ENCODE measurements at regions not wholly inside any gene's neighbourhood (a gene's known extent, or its start where the extent isn't known, plus 50 kb on each side); places are given as distances from the start of the nearest gene placed in this dataset.

GRCh38 chr19:31140717-31141116, 208.5 kb downstream of the TSHZ3 start:
- H3K36me3 ChIP-seq (replicated peaks; ENCODE audit: insufficient read depth, low read depth), result no peaks in the 10 kb centered on the region
- no peak overlapping the region for H3K27ac ChIP-seq
- H3K79me2 ChIP-seq, result no peaks in the 10 kb centered on the region
- H3K4me2 ChIP-seq, result no peak overlapping the region
- WGBS (ENCODE audit: low lambda C conversion rate, missing lambda C conversion rate), result 81% methylated on average over 6 of the region's 6 CpGs
- no peaks in the 10 kb centered on the region for H3K9me2 ChIP-seq (replicated peaks; ENCODE audit: insufficient read depth)
- peaks cover 1% of the 10 kb centered on the region for H3K9me3 ChIP-seq (ENCODE audit: low read depth)
- H3K4me3 ChIP-seq, result no peak overlapping the region
- DNase-seq (ENCODE audit: low spot score), result no peak
- H3K27me3 ChIP-seq, result no peaks in the 10 kb centered on the region
- TF ChIP-seq EZH2phosphoT487 (IDR thresholded peaks at IDR 0.05; ENCODE audit: low read depth, severe bottlenecking, unreplicated experiment) (no peak), CTCF (IDR thresholded peaks at IDR 0.05; ENCODE audit: poor library complexity) (no peak), EZH2 (IDR thresholded peaks at IDR 0.05; ENCODE audit: borderline replicate concordance) (no peak)
- no peak overlapping the region for H2AFZ ChIP-seq
- H4K20me1 ChIP-seq (ENCODE audit: insufficient read depth, poor library complexity, severe bottlenecking), result no peaks in the 10 kb centered on the region
- no peaks in the 10 kb centered on the region for H3K4me1 ChIP-seq (ENCODE audit: insufficient read depth)

GRCh38 chr19:31139871-31140505, 209.2 kb downstream of the TSHZ3 start:
- no peaks in the 10 kb centered on the region for H3K27me3 ChIP-seq
- H2AFZ ChIP-seq, result no peak overlapping the region
- no peaks in the 10 kb centered on the region for H3K9me2 ChIP-seq (replicated peaks; ENCODE audit: insufficient read depth)
- H3K36me3 ChIP-seq (replicated peaks; ENCODE audit: insufficient read depth, low read depth), result no peaks in the 10 kb centered on the region
- no peak for DNase-seq (ENCODE audit: low spot score)
- H4K20me1 ChIP-seq (ENCODE audit: insufficient read depth, poor library complexity, severe bottlenecking), result no peaks in the 10 kb centered on the region
- WGBS (ENCODE audit: low lambda C conversion rate, missing lambda C conversion rate), result 90% methylated on average over 9 of the region's 9 CpGs
- no peaks in the 10 kb centered on the region for H3K79me2 ChIP-seq
- H3K4me1 ChIP-seq (ENCODE audit: insufficient read depth), result no peaks in the 10 kb centered on the region
- no peak overlapping the region for H3K27ac ChIP-seq
- TF ChIP-seq CTCF (IDR thresholded peaks at IDR 0.05; ENCODE audit: poor library complexity), result no peak
- TF ChIP-seq EZH2phosphoT487 (IDR thresholded peaks at IDR 0.05; ENCODE audit: low read depth, severe bottlenecking, unreplicated experiment), result no peak
- no peak for TF ChIP-seq EZH2 (IDR thresholded peaks at IDR 0.05; ENCODE audit: borderline replicate concordance)
- H3K4me2 ChIP-seq, result no peak overlapping the region
- H3K4me3 ChIP-seq, result no peak overlapping the region
- H3K9me3 ChIP-seq (ENCODE audit: low read depth), result peaks cover 3% of the 10 kb centered on the region

- no peaks in the 10 kb centered on the region for H3K4me1 ChIP-seq (ENCODE audit: insufficient read depth)
- 93% methylated on average over 1 of the region's 1 CpG for WGBS (ENCODE audit: low lambda C conversion rate, missing lambda C conversion rate)
- H3K27ac ChIP-seq, result no peak overlapping the region
- H2AFZ ChIP-seq, result no peak overlapping the region
- H3K4me3 ChIP-seq, result no peak overlapping the region
- no peaks in the 10 kb centered on the region for H4K20me1 ChIP-seq (ENCODE audit: insufficient read depth, poor library complexity, severe bottlenecking)
- H3K9me2 ChIP-seq (replicated peaks; ENCODE audit: insufficient read depth), result no peaks in the 10 kb centered on the region
- no peaks in the 10 kb centered on the region for H3K36me3 ChIP-seq (replicated peaks; ENCODE audit: insufficient read depth, low read depth)
- no peaks in the 10 kb centered on the region for H3K79me2 ChIP-seq
- DNase-seq (ENCODE audit: low spot score), result no peak
- peaks cover 3% of the 10 kb centered on the region for H3K9me3 ChIP-seq (ENCODE audit: low read depth)
- no peak overlapping the region for H3K4me2 ChIP-seq
- H3K27me3 ChIP-seq, result no peaks in the 10 kb centered on the region
- TF ChIP-seq CTCF (IDR thresholded peaks at IDR 0.05; ENCODE audit: poor library complexity) (no peak), EZH2 (IDR thresholded peaks at IDR 0.05; ENCODE audit: borderline replicate concordance) (no peak), EZH2phosphoT487 (IDR thresholded peaks at IDR 0.05; ENCODE audit: low read depth, severe bottlenecking, unreplicated experiment) (no peak)
Measured at GRCh38 chr19:31138077-31138476, 211.2 kb downstream of the TSHZ3 start.

Data from hepatocyte (in vitro differentiated cells).